HG03432 (cell line): ENCODE measurements at regions not wholly inside any gene's neighbourhood (a gene's known extent, or its start where the extent isn't known, plus 50 kb on each side); places are given as distances from the start of the nearest gene placed in this dataset.

Experiments
- ATAC-seq: cut with Tn5 transposase; IDR thresholded peaks from one replicate; pipeline ENCODE4 v1.9.1; 2021; ENCODE audit warnings: mild to moderate bottlenecking, moderate library complexity; ENCODE audit not compliant: unreplicated experiment

DNA sequence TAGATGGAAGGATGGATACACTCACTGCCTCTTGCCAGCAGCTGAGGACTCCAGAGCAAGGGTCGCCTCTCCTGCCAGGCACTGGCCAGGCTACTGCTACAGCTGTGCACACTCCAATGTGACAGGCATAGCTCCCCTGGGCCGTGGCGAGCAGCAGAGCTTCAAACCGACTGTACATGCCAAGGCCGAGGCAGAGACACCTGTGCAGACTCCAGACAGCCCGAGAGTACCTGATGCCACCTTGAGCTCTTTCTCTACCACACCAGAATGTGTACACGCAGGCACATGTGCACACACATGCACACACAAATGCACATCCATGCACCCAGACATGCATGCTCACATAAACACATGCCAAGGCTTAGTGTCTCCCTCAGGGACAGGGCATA lies 508.3 kb upstream of the MYT1L start:
- no peak for ATAC-seq

DNA sequence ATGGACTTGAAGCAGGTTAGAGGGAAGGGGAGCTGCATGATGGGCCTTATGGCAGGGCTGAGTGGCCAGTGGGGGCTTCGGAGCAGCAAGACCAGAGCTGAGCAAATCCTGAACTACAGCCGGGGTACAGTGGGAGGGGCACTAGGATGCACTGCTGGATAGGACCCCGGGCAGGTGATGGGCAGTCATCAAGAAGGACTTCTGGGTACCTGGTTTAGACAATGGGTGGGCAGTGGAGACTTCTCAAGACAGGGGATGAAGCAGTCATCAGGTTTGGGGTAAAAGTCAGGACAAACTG lies 507.4 kb upstream of the MYT1L start:
- ATAC-seq: no peak

DNA sequence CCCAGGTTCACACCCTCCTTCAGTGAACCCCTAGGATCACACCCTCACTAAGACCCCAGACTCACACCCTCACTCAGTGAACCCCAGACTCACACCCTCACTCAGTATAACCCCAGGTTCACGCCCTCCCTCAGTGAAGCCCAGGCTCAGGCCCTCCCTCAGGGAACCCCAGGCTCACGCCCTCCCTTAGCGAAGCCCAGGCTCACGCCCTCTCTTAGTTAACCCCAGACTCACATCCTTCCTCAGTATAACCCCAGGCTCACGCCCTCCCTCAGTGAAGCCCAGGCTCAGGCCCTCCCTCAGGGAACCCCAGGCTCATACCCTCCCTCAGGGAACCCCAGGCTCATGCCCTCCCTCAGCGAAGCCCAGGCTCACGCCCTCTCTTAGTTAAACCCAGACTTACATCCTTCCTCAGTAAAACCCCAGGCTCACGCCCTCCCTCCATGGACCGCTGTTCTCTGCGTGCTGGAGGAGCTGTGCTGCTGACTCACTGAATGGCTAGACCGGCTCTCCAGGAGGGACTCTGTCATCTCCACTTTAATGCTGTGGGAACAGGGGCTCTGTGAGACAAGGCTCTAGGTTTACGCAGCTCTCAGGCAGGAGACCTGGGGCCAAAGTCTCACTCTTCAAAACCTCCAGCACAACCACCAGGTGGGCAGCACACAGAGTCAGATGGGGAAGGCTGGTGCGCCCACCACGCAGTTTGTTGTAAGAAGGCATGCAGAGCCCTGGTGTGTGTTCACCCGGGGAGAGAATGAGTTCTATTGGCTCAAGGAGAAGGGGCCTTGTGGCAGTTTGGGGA lies 506.9 kb upstream of the MYT1L start:
- no peak for ATAC-seq

DNA sequence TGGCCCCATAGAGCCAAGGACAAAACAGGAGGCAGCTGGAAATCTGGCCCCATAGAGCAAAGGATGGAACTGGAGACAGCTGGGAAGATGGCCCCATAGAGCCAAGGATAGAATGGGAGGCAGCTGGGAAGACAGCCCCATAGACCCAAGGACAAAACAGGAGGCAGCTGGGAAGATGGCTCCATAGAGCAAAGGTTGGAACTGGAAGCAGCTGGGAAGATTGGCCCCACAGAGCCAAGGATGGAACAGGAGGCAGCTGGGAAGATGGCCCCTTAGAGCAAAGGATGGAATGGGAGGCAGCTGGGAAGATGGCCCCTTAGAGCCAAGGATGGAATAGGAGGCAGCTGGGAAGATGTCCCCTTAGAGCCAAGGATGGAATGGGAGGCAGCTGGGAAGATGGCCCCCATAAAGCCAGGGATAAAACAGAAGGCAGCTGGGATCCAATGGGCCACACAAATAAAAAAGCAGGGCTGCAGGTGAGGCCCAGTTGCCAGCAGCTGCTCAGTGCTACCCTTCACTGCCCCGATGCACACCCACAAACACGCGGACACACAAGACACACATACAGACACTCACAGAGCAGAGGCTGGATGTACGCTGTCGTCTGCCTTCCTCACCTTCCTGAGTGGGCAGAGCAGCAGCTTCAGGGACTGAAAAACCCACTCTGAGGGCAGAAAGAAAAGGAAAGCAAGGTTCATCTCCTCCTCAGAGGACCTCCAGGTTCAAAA lies 505.4 kb upstream of the MYT1L start:
- no peak for ATAC-seq

DNA sequence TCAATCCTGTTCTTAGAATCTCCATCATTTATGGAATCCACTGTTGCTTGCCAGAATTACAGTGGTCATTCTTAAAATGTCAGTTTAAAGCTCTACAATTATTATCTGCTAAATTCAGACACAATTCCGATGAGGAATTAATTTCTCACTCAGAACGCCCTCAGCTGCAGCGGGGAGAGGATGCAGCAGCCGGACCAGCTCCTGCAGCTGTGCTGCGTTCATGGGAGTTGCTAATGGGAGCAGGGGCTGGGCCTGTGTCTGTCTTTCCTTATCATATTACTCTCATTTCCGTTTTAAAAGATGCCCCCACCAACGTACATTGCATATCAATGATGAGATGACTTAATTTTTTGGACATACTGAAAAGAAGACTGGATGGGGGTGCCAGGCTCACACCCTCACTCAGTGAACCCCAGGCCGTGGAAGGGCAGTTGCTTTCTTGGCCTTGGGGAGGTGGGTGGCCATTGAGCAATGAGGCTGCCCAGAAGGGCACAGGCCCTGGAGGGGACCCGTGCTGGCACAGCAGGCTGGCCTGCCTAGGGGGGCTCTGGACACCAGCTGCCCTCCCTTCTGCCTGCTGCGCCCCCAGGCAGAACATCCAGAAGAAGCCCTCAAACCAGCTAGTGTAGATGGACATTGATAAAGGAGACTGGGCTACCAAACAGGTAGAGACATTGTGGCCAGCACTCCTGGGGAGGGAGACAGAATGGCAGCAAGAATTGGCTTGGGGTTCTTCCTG lies 503.6 kb upstream of the MYT1L start:
- ATAC-seq: no peak

DNA sequence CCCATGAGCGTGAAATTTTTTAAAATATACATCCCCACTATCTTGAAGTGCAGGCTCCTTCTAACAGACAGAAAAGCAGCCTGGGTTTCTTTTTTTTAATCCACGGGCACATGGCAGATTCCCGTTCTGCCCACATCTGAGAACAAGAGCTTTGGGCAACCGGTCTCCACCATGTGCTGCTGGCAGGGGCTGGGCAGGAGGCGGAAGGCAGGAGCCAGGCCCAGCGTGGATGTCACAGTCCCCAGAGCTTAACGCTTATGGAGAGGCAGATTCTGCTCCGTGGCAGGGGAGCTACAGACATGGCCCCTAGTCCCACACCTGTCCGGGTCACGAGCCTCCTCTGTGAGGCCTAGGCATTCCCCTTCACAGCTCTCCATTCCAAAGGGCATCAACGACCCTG lies 503.0 kb upstream of the MYT1L start:
- ATAC-seq: no peak

DNA sequence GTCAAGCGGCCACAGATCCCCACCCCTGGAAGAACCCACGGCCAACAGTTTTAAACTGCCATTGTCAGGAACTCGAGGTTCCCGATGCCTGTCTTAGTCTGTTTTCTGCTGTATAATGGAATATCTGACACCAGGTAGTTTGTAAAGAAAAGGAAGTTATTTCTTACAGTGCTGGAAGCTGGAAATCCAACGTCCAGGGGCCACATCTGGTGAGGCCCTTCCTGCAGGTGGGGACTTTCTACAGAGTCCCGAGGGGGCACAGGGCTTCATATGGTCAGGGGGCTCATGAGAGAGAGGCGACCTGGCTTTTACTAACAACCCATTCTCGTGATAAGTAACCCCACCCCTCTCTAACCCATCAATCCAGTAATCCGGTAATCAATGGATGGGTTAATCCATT lies 501.6 kb upstream of the MYT1L start:
- ATAC-seq: no peak

DNA sequence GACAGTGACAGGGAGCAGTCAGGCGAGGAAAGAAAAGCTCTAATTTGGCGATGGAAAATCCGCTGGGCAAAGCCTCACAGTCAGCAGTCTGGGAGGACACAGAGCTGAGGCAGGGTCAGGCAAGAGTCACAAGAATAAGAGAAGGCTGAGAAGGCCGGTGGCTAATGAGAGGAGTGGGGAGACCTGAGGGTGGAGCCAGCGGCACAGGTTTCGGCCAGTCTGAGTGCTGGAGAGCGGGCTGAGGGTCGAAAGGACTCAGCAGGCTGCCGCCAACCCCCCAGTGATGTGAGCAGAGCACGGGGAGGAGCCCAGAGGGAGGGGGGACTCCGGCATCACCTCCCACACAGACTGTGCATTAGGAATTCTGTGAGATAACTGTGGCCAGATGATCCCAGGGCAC lies 500.6 kb upstream of the MYT1L start:
- no peak for ATAC-seq

DNA sequence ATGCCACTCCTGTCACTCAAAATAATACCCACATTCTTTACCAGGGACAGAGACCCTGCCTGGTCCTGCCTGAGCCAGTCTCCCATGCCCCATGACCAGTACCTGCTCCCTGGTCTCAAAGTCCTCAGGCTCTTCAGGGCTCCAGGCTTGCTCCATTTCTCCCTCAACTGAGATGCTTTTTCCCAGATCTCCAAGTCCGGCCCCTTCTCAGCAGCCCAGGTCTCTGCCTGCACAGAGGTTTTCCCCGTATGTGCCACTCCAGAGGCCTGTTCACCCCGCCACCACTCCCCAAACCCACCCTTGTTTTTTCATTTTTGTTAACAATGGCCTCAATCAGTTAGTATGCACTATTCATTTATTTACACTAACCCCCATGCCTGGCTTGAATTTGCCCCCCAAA lies 499.5 kb upstream of the MYT1L start:
- ATAC-seq: no peak

DNA sequence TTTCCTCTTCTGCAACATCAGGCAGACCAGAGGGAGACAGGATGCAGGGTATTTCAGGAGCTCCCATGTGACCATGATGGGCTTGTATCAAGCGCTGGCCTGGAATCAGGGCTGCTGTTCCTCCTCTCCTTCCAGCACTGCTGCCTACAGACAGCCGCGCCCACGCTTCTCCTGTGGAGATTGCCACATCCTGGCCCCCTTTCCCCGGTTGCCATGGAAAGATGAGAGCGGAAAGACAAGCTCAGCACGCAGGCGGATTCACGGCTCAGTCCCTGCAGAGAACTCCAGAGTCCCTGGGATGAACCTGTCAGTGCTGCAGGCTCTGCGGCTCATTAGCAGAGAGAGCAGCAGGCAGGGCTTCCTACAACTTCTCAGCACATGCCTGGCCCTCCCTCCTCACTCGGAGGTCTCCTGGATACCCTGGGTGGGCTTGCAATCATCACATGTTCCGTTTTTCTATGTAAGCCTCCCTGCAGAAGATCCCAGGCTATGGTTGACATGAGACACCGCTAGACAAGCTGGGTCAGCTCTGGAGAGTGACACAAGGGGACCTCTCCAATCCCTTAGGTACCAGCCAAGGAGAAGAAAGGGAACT lies 497.8 kb upstream of the MYT1L start:
- ATAC-seq: no peak

DNA sequence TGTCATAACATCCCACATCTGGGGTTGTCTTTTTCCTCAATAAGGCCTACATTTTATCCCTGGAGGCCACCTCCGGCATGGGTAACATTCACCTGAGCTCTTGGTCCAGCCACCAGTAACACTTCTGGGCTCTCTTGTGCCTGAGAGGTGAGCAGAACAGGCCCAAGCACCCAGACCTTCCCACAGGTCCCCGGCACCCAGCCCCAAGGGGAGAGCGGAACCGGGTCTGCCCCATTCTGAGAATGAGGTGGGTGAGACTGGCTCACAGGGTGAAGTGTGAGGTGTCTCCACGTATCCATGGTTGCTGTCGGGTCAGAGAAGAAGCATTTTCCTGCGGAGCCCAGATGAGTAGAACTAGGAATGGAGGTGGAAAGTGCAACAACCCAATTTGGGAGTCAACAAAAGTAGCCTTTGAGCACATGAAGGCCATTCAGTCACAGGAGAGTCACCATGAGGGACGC lies 496.7 kb upstream of the MYT1L start:
- no peak for ATAC-seq

DNA sequence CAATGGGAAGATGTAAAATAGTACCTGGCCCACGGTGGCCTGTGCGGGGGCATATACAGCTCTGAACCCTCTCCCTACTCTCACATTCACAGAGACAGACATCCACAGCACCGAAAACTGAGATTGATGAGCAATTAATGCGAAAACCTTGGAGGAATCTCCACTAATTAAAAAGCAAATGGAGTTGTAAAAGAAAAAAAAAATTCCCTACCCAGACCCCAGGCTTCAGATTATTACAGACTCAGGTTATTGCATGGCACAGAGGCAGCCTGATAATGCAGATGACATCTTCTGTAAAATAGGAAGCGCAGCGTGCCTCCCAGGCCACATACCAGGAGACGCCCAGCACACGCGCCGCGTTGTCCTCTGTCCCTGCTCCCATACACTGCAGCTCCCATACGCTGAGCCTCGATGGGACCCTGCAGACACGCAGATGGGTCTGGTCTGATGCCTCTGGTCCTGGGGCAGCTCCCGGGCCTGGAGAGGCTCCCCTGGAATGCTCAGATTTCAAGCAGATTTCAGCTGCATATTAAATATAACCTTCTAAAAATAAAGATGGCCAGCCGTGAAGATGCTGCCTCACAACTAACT lies 496.1 kb upstream of the MYT1L start:
- no peak for ATAC-seq

DNA sequence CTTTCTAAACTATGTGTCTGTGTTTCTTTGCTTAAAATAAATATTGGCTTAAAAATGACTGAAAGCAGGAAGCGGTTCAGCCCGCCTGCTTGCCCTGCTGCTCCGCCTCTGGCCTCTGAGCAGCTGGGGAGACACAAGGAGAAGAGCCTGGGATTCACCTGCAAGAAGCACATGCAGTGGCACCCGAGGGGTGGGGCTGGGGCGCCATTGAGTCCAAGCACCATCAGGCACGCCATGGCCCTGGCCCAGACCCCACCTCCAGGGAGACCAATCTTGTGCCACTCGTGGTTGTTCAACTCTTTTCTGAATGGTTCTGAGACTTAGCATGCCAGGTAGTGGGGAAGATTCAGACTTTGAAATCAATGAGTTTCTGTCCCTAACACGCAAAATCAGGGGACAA lies 495.5 kb upstream of the MYT1L start:
- no peak for ATAC-seq

DNA sequence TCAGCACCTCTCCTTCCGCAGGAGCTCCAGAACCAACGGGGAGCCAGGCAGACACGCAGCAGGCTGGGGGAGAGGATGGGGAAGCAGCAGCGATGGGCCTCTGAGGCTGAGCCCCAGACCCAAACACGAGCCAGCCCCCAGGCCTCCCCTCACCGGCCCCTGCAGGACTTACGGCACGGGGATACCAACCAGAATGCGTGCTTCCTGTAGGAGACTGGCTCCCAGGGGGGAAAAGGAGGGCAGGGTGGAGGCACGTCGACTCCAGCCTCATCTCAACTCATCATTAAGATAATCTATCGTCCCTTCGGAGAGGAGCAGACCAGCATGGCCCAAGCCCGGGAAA lies 495.1 kb upstream of the MYT1L start:
- no peak for ATAC-seq

DNA sequence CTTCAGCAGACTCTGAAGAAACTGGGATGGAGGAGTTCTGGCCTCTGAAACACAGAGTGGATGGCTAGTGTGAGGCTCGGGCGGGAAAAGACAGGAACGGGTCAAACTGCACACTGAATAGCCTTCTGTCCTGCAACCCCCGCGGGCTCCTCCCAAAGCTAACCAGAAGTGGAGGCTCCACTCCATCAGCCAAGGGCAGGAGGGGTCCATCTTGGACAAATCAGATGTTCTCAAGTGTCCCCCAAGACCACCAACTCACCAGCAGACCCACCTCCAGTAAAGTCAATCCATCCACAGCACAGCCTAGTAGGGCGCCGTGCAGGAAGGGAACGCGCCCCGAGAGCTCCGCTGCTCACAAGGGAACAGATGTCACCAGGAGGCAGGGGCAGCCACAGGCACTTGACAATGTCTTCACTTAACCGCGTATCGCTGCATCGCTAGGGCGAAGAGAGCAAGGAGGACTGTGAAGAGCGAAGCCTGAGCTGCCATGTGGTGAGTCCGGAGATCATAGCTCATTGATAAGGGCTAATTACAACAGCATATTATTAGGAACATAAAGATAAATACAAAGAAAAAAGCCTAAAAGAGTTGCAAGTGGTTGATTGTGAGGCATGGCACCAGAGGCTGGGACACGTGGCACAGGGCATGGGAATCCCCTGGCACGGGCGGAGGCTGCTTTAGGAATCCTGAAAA lies 494.6 kb upstream of the MYT1L start:
- ATAC-seq: no peak

DNA sequence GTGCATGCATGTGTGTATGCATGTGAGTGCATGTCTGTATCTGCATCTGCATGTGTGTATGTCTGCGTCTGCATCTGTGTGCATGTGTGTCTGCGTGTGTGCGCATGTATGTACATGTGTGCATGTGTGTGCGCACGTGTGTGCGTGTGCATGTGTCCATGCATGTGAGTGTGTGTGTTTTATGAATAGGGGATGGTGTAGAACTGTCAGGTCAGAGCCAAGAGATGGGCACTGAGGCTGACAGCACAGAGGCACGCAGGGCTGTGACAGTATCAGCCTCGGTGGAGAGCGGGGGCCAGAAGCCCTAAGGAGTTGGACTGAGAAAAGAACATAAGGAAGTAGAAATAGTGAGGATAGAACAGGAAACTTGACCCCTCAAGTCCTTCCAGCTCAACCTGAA lies 494.0 kb upstream of the MYT1L start:
- ATAC-seq: no peak

DNA sequence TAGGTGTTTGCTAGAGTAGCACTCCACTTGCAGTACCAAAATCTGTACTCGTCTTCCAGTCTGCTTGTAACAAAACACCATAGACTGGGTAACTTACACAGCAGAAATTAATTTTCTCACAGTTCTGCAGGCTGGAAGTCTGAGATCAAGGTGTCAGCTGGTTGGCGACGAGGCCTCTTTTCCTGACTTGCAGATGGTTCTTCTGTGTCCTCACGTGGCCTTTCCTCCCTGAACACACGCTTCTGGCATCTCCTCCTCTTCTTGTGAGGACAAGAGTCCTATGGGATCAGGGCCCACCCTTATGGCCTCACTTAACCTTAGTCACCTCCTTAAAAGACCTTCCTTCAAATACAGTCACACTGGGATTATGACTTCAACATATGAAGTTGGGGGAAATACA lies 493.5 kb upstream of the MYT1L start:
- ATAC-seq: no peak

DNA sequence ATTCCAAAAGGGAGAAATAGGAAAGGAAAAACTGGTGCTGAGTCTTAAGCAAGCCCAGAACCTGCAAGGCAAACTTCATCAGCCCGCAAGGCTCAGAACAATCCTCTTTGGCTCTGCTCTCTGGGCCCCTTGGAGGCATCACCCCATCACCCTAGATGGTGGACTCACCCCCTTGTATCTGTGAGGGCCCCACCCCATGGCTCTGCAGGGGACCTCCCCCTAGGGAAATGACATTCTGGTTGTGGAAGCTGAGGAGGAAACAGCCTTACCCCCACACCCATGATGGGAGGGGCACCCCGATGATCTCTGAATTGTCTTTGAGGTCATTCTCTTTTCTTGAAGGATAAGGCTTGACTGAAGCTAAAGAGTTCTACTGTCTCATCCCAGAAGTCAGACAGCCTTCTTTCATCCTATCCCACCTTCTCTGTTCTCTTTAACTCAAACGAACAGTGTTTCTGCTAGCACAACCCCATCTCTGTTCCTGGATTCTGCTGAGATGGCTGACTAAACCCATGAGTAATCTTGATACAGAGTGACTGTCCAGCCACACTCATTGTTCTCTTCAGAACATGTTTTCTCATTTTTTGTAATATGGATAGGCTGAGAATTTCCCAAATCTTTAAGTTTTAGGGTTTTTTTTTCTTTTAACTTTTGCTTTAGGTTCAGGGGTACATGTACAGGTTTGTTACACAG lies 492.1 kb upstream of the MYT1L start:
- no peak for ATAC-seq

DNA sequence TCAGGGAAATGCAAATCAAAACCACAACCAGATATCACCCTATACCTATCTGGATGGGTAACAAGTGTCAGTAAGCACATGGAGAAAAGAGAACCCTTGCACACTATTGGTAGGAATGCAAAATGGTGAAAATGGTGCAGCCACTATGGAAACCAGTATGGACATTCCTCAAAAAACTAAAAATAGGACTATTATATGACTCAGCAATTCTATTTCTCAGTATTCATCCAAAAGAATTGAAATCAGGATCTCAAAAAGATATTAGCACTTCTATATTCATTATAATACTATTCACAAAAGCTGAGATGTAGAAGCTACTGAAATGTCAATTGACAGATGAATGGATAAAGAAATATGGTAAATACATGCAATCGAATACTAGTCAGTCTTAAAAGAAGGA lies 491.1 kb upstream of the MYT1L start:
- no peak for ATAC-seq

DNA sequence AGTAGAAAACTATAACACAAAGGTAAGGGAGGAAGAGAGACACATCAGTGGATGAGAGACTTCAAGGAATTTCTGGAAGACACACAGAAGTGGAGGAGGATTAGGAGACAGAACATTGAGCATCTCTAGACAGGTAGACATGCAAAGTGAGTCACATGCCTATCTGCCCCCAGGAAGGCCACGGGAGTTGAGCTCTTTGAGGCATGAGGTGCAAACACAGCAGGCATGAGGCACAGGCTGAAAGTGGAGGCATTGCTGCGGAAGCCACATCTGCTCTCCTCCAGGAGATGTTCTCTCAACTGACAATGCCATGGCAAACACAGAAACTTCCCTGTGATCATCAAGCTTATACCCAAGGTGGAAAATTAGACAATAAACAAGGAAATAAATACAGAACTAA lies 481.6 kb upstream of the MYT1L start:
- ATAC-seq: no peak
